Suprapubic skin (tissue), 4 donors: ENCODE measurements at regions not wholly inside any gene's neighbourhood (a gene's known extent, or its start where the extent isn't known, plus 50 kb on each side); places are given as distances from the start of the nearest gene placed in this dataset.

ENCODE experiments used
- DNase-seq, 2 donors: peaks; one replicate each; pipeline ENCODE4 v3.0.0-alpha.2; 2019; ENCODE audit warnings: low spot score in 2 of 2
- H3K27ac ChIP-seq: fragments of 200-600 bp; sonication (generic); one replicate; pipeline ENCODE4 v1.5.1; 2019
- H3K27me3 ChIP-seq: fragments of 200-600 bp; sonication (generic); one replicate; pipeline ENCODE4 v1.5.1; 2019
- H3K36me3 ChIP-seq: fragments of 200-600 bp; sonication (generic); one replicate; pipeline ENCODE4 v1.5.1; 2019
- H3K4me1 ChIP-seq: fragments of 200-600 bp; sonication (generic); one replicate; pipeline ENCODE4 v1.5.1; 2019
- H3K4me3 ChIP-seq: fragments of 200-600 bp; sonication (generic); one replicate; pipeline ENCODE4 v1.5.1; 2019; ENCODE audit warnings: mild to moderate bottlenecking
- H3K9me3 ChIP-seq: fragments of 200-600 bp; sonication (generic); one replicate; pipeline ENCODE4 v1.5.1; 2019
- EP300 ChIP-seq: sonication (generic); formaldehyde crosslinking; IDR thresholded peaks from one replicate; pipeline ENCODE4 v1.6.1; 2017; ENCODE audit warnings: antibody characterized with exemption
- POLR2A ChIP-seq, 2 donors: fragments of 450-650 bp; IDR thresholded peaks; one replicate each; pipeline ENCODE4 v1.6.1; 2017; ENCODE audit warnings: antibody characterized with exemption in 2 of 2, mild to moderate bottlenecking in 2 of 2, moderate library complexity in 2 of 2
- POLR2AphosphoS5 ChIP-seq, 3 donors: sonication (generic); formaldehyde crosslinking; IDR thresholded peaks; one replicate each; pipeline ENCODE4 v1.6.1; 2017; ENCODE audit warnings: antibody characterized with exemption in 3 of 3
- WGBS: methylation state at CpG from one replicate; pipeline ENCODE4 v1.1.5; 2018; 5-methylcytosine and 5-hydroxymethylcytosine counted together
- TF ChIP-seq, protein P1 (sequence below), 2 donors: fragments of 200-600 bp in 1 of 2; fragments of 450-650 bp in 1 of 2; sonication (generic) in 1 of 2; IDR thresholded peaks; one replicate each; pipeline ENCODE4 v1.5.1; 2016 to 2019; ENCODE audit warnings: antibody characterized with exemption in 2 of 2, mild to moderate bottlenecking in 1 of 2, moderate library complexity in 1 of 2

DNA sequence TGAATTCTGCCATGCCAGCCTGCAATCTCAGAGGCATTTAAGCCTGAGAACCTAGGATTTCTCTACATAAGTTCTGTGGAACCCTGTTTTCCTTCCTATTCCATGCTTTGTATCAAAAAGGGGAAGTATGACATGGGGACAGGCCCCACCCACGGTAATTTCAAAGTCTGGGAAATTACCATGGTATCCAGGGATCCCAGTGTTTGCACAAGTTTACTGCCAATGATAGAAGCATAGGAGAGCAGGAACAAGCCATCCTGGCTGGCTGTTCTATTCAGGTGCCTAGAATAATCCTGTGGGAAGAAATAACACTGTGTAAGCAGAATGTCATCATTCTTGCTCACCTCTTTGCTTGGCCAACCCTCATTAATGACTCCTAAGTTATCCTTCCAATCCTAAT is 53.8 kb upstream of the ATP1B1 start:
- no peak for DNase-seq
- Histone ChIP-seq H3K27me3 (no peaks in the 10 kb centered on the region), H3K36me3 (no peaks in the 10 kb centered on the region), H3K4me3 (no peak overlapping the region), H3K4me1 (no peaks in the 10 kb centered on the region), H3K27ac (no peak overlapping the region), H3K9me3 (no peaks in the 10 kb centered on the region)
- 50% methylated on average over 1 of the region's 1 CpG for WGBS
- no peak for TF ChIP-seq POLR2AphosphoS5 (IDR thresholded peaks at IDR 0.05)
- TF ChIP-seq POLR2A (IDR thresholded peaks at IDR 0.05): no peak
- TF ChIP-seq, protein P1, sequence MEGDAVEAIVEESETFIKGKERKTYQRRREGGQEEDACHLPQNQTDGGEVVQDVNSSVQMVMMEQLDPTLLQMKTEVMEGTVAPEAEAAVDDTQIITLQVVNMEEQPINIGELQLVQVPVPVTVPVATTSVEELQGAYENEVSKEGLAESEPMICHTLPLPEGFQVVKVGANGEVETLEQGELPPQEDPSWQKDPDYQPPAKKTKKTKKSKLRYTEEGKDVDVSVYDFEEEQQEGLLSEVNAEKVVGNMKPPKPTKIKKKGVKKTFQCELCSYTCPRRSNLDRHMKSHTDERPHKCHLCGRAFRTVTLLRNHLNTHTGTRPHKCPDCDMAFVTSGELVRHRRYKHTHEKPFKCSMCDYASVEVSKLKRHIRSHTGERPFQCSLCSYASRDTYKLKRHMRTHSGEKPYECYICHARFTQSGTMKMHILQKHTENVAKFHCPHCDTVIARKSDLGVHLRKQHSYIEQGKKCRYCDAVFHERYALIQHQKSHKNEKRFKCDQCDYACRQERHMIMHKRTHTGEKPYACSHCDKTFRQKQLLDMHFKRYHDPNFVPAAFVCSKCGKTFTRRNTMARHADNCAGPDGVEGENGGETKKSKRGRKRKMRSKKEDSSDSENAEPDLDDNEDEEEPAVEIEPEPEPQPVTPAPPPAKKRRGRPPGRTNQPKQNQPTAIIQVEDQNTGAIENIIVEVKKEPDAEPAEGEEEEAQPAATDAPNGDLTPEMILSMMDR (IDR thresholded peaks at IDR 0.05): no peak
- no peak for TF ChIP-seq EP300

DNA sequence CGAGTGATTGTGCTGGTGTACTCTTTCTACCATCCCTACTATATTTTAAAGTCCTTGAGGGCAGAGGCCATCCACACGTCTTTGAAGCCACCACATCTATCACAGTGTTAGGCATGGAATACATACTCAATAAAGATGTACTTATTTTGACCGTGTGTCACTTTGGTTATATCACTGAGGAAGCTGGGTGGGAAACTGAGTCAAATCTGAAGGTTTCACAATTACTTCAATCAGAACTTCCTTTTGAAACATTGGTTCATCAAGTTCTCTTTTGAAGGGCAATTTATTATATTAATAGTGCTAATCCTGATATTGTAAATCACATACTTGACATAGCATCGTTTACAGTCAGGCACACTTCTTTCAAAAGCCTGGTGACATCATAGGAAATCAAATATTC is 53.3 kb upstream of the ATP1B1 start:
- Histone ChIP-seq H3K9me3 (no peaks in the 10 kb centered on the region), H3K27me3 (no peaks in the 10 kb centered on the region), H3K4me1 (no peaks in the 10 kb centered on the region), H3K4me3 (no peak overlapping the region), H3K27ac (no peak overlapping the region), H3K36me3 (no peaks in the 10 kb centered on the region)
- WGBS: 75% methylated on average over 4 of the region's 4 CpGs
- no peak for DNase-seq
- TF ChIP-seq, protein P1 (IDR thresholded peaks at IDR 0.05): no peak
- TF ChIP-seq POLR2AphosphoS5 (IDR thresholded peaks at IDR 0.05) (no peak), POLR2A (IDR thresholded peaks at IDR 0.05) (no peak), EP300 (no peak)
